ENCODE measurements at regions not wholly inside any gene's neighbourhood (a gene's known extent, or its start where the extent isn't known, plus 50 kb on each side); places are given as distances from the start of the nearest gene placed in this dataset.
"Not testable (repeated sequence)": the region's sequence is repeated elsewhere in the genome, so short reads cannot be mapped to it uniquely, and the experiment has no call there.

DNA sequence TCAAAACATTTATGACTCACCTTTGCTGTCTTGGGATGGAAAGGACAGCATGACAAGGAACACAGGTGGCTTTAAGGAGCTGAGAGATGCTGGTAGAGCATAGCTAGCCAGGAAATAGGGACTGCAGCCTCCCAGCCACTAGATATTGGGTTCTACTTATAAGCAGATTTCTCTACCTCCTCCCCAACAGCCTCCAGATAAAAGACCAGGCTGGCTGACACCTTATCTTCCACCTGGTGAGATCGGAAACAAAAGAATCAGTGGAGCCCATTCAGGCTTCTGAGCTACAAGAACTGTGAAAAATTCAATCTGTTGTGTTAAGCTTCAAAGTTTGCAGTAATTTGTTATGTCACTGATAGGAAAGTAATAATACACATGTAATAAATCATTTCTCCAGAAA is 1278.5 kb upstream of the ZEB2 start:
- DNase-seq: no peak

DNA sequence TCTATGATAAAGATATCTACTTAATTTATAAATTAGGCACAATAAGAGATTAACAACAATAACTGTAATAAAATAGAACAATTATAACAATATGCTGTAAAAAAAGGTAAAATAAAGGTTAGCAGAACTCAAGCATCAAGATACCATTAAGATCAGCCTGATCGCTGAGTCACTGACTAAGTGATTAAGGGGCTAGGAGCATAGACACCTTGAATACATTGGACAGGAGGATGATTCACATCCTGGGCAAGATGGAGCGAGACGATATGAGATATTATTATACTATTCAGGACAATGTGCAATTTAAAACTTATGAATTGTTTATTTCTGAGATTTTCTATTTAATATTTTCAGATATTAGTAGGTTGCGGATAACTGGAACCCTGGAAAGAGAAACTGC is 1277.8 kb upstream of the ZEB2 start:
- no peak for DNase-seq

DNA sequence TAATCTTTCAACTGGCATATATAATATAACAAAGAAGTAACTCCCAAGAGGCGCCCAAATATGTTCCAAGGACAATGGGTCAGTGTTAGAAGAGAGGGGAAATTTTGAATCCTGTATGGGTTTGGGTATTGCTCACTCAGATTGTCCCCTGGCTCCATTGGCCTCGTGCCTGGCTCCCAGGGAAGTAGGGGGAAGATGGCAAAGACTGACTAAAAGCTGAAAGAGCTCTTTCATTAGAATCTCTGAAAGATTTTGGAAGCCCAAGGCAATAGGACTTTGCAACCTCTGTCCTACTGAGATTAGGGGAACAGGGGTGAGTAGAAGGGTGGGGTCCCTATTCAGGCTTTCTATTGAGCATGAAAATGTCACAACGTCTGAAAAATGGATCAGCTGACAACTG is 1272.8 kb upstream of the ZEB2 start:
- DNase-seq: no peak

DNA sequence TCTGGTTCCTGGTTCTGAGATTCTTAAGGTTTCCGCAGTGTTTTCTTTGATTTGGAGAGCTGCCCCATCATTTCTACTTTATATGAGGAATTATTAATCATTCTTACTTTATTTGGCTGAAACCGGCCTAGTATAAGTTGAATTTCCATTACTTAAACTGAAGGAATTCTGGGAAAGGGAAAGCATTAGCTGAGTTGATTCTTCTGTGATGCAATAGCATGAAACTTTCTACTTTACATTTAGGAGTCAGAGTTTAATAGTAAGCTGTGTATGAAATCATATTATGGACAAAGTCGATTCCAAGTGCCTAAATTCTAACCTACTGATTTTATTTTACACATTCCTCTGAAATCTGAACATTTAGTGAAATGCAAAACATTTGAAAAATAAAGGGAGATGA is 1269.7 kb upstream of the ZEB2 start:
- no peak for DNase-seq

DNA sequence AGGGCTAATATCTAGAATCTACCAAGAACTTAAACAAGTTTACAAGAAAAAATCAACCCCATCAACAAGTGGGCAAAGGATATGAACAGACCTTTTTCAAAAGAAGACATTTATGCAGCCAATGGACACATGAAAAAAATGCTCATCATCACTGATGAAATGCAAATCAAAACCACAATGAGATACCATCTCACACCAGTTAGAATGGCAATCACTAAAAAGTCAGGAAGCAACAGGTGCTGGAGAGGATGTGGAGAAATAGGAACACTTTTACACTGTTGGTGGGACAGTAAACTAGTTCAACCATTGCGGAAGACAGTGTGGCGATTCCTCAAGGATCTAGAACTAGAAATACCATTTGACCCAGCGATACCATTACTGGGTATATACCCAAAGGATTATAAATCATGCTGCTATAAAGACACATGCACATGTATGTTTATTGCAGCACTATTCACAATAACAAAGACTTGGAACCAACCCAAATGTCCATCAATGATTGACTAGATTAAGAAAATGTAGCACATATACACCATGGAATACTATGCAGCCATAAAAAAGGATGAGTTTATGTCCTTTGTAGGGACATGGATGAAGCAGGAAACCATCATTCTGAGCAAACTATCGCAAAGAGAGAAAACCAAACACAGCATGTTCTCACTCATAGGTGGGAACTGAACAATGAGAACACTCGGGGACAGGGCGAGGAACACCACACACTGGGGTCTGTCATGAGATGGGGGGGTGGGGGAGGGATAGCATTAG is 1267.9 kb upstream of the ZEB2 start:
- DNase-seq: not testable (repeated sequence)

DNA sequence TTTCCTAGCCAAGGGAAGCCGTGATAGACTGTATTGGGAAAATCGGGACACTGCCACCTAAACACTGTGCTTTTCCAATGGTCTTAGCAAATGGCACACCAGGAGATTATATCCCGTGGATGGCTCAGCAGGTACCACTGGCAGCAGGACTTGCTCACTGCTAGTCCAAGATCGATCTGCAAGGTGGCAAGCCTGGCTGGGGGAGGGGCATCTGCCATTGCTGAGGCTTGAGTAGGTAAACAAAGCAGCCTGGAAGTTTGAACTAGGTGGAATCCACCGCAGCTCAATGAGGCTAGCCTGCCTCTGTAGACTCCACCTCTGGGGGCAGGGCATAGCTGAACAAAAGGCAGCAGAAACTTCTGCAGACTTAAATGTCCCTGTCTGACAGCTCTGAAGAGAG is 1262.7 kb upstream of the ZEB2 start:
- not testable (repeated sequence) for DNase-seq

DNA sequence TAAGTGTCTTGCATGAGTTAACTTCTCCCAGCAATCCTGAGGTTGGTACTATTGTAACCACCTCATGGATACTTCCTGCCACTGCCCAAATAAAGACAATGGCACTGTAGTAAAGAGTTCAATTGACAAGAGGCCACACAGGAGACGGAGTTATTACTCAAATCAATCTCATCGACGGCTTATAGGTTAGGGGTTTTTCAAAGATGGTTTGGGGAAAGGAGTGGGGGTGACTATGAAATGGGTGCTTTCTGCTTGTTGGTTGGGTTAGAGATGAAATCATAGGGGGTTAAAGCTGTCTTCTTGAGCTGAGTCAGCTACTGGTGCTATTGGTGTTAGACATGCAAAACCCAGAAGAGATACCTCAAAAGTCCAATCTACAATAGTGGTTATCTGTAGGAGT is 1258.0 kb upstream of the ZEB2 start:
- DNase-seq: no peak

DNA sequence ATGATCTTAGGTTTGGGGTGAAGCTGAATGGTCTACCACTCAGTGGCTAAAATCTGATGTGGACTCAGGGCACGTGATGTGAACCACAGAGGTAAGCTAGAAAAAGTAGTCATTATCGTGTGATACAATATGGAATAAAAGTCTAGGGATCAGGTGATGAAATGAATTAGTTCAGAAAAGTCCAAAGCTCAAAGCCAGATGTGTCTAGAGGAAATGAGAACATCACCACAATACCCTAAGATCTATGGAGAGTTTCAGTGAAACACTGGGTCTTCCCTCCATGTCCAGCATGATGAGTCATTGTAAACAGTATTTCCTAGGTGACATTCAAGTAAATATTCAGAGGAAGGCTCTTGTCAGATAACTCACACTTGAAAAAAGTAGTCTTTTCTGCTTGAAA is 1257.4 kb upstream of the ZEB2 start:
- DNase-seq: no peak

DNA sequence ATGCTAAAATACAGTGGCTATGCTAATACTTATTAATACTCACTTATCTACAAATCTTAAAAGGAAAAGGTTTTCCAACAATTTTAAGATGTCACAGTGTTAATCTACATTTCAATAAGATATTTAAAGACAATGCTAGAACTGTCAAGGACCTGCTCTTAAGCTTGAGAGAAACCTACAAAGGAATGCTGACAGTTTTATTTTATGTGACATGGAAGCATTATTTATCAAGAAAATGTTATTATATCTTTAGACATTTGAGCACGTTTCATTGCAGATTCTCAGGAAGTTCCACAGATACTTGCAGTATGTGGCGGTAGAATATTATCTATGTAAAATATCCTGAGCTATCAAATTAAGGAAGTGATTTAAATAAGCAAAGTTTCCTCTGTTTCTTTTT is 1255.7 kb upstream of the ZEB2 start:
- no peak for DNase-seq

DNA sequence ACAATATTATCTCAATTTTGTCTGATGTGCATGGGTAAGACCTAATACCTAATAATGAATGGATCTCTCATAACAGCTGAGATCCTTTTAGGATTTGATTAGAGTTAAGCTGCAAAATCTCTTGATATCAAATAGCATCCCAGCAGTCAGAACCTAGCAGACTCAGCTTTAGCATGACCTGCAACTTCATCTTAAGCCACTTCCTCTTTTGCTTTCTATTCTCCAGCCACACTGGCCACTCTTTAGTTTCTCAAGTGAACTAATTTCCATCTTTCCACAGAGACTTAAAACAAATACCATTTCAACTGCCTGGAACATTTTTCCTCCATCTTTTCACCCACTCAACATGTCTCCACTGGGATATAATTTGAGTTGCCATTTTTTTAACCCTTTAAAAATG is 1251.6 kb upstream of the ZEB2 start:
- peak in 1 of 2 experiments; percentile 4 for DNase-seq

DNA sequence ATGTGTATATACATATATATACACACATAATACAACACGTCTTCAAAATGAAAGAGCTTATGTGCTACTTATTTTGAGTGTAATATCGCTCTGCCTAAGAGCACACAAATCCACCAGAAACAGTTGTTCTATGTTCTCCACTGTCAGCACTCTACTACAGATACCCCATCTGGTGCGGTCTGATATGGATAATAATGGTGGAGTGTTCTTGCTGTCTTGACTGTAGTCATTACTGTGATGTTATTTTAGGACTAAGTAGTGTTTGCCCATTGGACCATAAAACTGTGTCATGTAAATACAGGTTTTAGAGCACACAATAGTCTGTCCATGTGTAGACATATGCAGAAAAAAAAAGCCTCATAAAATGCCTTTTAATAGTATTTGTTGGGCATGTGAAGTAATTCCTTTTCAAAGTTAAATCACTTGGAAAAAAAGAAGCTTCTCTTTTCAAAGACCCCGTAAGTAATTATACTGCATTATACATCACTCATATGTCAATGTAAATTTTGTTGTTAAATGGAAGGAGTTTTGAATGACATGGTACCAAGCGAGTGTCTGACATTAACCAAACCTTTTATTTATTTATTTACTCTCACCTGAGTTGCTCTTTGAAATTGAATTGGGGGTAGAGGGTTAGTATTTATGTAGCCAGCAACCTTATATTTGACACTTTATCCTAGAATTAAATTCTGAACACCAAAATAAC is 1249.2 kb upstream of the ZEB2 start:
- DNase-seq: peak; percentile 52 to 78

DNA sequence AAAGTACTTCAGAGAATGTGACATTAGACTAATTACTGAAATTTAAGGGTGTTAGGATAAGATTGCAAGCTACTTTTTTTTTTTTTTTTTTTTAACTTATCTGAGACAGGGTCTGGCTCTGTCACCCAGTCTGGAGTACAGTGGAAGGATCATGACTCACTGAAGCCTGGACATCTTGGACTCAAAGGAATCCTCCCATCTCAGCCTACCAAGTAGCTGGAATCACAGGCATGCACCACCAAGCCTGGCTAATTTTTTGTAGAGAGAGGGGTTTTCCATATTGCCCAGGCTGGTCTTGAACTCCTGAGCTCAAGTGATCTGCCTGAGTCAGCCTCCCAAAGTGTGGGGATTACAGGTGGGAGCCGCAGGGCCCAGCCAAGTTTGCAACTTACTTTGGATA is 1246.0 kb upstream of the ZEB2 start:
- no peak for DNase-seq

DNA sequence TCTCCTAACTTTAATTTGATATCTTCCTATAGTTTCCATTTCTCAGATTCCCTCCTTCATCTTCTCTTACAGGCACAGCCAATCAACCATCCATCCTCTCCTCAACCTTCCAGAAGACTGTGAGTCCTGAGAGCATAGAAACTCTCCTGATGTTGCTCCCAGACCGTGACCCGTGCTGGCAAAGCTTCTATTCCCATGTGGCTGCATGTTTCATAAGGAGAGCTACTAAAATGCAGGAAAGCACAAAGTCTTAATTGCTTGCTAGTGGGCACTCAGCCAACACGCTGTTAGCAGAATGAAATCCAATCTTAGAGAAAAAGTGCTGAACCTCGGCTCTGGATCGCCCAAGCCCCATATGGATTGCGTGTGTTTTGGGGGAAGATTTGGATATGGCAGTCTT is 1244.7 kb upstream of the ZEB2 start:
- peak; percentile 46 to 90 for DNase-seq

DNA sequence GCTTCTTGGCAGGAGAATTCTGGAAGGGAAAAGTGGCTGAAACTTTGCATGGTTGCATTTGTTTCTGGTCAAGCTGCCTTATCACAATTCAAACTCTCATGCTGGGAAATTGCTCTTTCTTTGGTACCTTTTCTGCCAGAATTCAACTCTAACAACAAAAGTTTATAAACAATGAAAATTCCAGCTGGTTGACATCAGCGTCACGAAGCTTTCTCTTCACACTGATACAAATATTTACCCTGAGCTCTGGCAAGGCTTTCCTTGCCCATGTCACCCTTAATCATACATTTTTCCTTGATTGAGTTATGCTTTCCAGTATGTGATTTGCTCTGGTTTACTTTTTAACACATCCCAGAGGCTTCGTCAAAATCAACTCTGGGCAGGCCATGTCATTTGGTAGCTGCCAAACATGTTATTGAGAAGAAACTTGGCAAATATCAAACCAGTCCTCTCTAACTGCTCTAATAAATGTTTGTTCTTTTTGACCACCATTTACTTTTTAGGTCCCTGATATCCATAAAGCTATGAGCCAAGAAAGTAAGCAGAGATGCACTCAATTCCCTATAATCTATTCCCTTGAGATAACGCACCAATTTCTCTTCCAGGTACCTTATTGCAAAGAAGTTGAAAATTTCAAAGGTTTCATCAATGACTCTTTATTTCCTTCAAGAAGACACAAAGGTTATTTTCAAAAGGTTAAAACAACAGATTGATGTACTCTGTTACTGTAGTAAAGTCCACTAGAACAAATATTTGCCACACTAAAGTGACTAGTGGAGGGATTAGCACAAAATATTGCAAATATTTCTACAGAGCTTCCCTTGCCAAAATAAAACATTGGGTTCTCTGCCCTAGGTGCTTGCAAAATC is 1241.1 kb upstream of the ZEB2 start:
- no peak for DNase-seq

DNA sequence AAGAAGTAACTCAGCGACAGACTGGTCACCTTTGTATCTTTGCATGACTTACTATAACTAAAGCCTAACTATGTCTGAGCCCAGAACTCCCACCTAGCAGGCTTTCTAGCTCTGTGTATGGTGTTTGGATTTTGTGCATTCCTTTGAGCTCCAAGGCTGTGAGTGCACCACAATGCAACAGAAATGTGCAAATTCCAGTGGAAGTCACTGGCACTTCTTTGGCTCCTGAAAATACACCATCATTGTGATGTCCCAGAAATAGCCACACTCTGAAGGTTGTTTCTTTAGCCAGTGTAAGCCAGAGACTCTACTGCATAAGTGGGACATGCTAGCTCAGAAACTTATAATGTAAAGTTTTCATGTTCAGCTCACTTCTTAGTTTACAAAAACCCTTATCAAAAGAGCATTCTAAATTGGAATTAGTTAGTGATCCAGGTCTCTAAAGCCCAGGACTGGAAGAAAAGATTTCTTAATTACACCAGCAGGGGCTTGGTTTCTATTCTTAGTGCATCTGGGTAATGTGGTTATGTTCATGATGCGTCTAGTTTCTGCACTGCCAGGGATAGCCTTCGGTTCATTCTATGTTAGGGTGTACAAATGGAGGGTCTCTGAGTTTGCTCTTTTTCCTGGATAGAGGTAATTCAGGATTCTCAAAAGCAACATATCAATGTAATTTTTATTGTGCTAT is 1239.5 kb upstream of the ZEB2 start:
- DNase-seq: no peak

DNA sequence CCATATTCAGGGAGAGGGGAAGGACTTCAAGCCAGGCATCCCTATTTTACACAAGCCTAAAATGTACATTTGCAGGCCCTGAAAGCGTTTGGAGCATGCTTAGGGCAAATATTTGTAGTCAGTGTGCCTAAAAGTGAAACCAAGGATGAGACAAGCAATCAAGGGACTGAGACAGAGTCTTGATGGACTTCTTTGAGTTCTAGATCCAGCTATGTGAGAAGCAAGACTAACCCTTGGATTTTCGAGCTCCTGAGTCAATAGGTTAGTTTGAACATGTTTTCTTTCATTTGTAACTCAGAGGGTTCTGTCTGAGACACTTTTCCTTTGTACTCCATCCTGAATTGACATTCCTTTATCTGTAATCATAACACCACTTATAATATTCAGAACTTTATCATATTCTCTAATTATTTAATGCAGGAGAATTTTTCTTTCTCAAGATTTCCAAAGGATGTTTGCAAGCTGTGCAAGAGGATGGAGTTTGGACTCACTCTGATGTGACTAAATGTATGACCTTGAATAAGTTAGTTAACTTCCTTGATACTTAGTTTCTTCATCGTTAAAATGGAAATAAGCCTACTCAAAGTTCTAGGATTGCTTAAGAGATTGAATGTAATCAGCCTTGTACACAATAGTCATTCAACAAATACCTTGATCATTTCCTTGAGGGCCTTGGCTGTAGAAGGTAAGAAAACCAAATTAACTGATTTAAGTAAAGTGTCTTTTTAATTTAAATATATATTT is 1237.8 kb upstream of the ZEB2 start:
- DNase-seq: no peak

DNA sequence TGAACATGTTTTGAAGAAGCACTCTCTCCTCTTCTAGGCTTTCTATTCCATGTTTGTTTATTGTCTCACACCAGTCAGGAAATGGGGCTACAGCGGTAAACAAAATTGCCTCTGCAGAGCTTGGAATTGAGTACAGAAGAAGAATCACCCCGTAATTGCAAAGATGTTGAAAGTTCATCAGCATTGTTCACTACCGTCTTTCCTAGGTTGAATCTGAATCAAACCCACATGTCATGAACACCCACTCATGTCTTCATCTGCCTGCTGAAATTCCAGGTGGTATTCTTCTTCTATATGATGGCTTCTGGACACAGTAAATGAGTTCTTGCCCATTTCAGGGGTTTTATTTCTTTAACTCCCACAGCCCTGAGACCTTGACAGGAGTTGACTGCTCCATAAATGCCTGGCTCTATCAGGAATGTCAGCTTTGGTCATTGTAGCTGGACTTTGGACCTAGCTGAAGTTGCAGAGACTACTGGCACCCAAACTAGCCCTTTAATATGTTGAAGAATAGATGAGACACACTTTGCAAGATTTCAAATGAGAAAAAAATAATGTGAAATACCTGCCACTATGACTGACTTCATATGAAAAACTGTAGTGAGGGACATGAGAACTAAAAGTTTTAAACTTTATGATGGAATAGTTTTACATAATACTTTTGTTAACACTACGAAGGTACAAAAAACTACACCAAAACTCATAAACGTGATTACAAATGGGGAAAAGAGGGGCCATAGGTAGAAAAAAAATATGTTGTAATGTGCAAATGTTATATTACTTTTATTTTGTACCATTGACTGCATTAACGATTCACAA is 1235.3 kb upstream of the ZEB2 start:
- no peak for DNase-seq

DNA sequence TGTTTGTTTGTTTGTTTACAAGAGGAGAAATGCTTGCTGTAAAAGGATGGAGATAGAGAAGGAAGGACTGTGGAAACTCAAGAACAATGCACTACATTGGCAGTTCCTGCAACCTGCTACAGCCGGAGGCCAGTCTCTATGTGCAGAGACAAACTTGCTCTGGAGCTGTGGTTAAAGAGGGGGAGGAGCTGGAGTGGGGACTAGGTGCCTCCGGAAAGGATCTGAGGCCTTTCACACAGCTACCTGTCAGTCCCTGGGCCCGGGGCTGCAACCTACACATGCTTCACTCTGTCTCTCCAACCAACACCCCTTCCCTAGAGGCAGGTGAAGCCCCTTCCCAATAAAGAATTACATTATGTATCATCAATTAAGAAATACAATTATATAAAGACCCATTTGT is 1234.0 kb upstream of the ZEB2 start:
- no peak for DNase-seq

DNA sequence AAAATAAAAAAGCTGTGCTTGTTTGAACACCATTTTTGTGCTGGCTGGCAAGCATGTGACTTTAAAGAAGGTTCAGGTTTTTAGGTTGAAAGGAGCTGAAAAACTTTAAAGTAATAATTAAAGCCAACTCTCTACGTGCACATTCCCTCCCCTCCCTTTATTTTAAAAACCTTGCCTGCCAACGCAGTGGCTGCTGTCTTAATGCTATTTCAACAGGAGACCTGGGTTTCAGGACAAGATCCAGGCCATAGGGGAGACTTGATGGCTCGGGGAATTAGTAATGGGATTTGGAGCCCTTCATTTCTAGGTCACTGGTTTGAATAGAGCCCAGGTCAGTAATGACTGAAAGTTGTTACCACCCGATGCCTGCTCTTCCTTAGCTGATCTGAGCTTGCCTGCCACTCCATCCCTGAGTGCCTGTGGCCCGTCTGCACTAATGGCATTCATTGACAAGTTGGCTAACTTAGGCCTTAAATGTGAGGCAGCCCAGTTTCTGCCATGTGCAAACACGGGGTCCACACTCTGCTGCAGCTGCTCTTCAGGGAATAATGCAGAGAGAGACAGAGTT is 1233.2 kb upstream of the ZEB2 start:
- no peak for DNase-seq

DNA sequence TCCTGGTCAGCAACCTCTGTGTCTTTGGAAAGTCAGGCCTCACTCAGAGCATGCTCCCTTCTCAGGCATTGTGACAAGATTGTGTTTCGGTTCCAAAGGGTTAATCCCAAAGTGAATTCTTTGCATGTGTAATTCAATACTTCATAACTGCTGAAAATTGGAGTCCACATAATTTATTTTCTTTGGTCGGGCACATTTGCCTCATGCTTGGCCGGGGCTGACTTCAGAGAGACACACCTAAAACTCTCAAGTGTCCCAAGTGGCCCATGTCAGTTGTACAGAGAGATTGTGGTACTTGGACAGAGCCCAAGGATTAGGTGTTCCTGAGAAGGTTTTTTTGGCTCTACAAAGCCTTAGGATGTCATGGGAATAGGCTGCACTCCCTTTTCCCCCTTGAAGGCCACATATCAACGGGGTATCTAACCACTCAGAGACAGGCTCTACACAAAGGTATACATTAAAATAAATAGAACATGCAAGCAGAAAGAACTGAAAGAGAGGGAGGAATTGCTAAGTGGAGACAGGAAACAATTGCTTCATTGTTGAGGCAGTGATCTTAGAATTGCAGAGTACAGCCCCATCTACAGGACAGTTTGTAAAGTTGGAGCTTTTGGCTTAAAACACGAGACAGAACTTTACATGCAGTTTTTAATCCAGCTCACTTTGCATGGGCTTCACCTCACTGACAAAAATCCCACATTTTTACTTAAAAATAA is 1232.3 kb upstream of the ZEB2 start:
- DNase-seq: peak; percentile 7 to 60
